Body of pancreas (tissue), 4 donors: ENCODE measurements at regions not wholly inside any gene's neighbourhood (a gene's known extent, or its start where the extent isn't known, plus 50 kb on each side); places are given as distances from the start of the nearest gene placed in this dataset.

ENCODE experiments used
- ATAC-seq: fragments of 150-250 bp; one replicate; pipeline ENCODE4 v1.9.1; 2016
- DNase-seq, 4 donors: peaks; one replicate each; pipeline ENCODE4 v3.0.0-alpha.2; 2019
- H3K27ac ChIP-seq, 4 donors: fragments of 200-600 bp; sonication (generic); 1 replicate in 3 of 4; 2 replicates in 1 of 4; pipeline versions ENCODE4 v1.5.1 to v1.6.1; 2016 to 2019; ENCODE audit warnings: mild to moderate bottlenecking in 1 of 4, mixed read lengths in 1 of 4, moderate library complexity in 1 of 4
- H3K27me3 ChIP-seq, 2 donors: fragments of 200-600 bp; sonication (generic); one replicate each; pipeline ENCODE4 v1.6.0; 2016; ENCODE audit warnings: mild to moderate bottlenecking in 1 of 2
- H3K36me3 ChIP-seq, 2 donors: fragments of 200-600 bp; sonication (generic); replicated peaks in 1 of 2; 2 replicates each; pipeline ENCODE4 v1.5.1; 2016; ENCODE audit warnings: low read depth in 2 of 2; ENCODE audit not compliant: insufficient read depth in 1 of 2
- H3K4me1 ChIP-seq: fragments of 200-600 bp; sonication (generic); one replicate; pipeline ENCODE4 v1.6.0; 2016
- H3K4me3 ChIP-seq, 2 donors: fragments of 200-600 bp; sonication (generic); 1 replicate in 1 of 2; 2 replicates in 1 of 2; pipeline ENCODE4 v1.5.1; 2016 to 2019
- H3K9me3 ChIP-seq, 3 donors: fragments of 200-600 bp; sonication (generic); 1 replicate in 2 of 3; 2 replicates in 1 of 3; pipeline ENCODE4 v1.5.1; 2016
- CTCF ChIP-seq, 7 experiments: fragments of 450-650 bp in 4 of 7; fragments of 200-600 bp in 3 of 7; sonication (generic) in 3 of 7; IDR thresholded peaks; one replicate each; pipeline ENCODE4 v1.5.1; 2016 to 2019; ENCODE audit warnings: antibody characterized with exemption in 7 of 7
- POLR2A ChIP-seq, 3 donors: fragments of 450-650 bp; IDR thresholded peaks; one replicate each; pipeline ENCODE4 v1.6.1; 2016; ENCODE audit warnings: antibody characterized with exemption in 3 of 3, mild to moderate bottlenecking in 2 of 3
- WGBS, 2 donors: methylation state at CpG; one replicate each; pipeline ENCODE4 v1.1.5; 2017; 5-methylcytosine and 5-hydroxymethylcytosine counted together
- intact Hi-C: fragments of 100-400 bp; cut with DNase I; formaldehyde crosslinking; loops from one replicate; pipeline ENCODE4 v1.15.1; 2023

DNA sequence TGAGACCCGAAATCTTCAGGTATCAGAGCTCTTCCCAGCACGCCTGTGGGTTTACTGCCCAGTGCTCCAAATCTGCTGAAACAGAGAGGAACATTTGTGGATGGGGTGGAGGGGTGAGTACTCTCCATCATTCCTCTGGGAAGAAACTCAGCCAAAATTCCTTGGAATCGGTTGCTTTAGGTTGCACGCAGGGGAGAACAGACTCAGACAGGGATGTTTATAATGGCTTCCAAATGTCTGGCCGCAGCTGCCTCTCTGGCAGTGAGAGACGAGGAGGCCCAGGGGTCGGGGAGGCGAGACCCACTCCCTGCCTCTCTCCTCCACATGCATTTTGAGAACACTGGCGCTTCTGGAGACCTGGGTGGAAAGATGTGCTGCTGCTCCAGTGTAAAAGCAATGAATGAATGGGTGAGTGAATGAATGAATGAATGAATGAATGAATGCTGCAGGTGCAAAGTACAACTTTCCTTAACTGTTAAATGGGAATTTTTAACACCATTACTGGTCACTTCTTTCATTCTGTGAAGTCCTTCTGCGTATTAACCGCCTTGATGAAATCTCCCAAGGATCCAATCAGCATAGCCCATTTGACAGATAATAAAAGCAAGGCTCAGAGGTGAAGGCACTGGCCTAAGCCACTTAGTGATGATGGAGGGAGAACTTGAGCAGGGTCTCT is 437.4 kb downstream of the MIAT start:
- Histone ChIP-seq H3K36me3 (no peaks in the 10 kb centered on the region), H3K4me3 (no peak overlapping the region), H3K27ac (no peak overlapping the region), H3K9me3 (no peaks in the 10 kb centered on the region), H3K4me1 (no peaks in the 10 kb centered on the region), H3K27me3 (no peaks in the 10 kb centered on the region)
- ATAC-seq: no peak
- TF ChIP-seq POLR2A (IDR thresholded peaks at IDR 0.05) (no peak), CTCF (IDR thresholded peaks at IDR 0.05) (no peak)
- DNase-seq: no peak
- intact Hi-C loops: no loop called here
- WGBS, 2 donors: 79 to 80% methylated on average over 11 of the region's 11 CpGs

DNA sequence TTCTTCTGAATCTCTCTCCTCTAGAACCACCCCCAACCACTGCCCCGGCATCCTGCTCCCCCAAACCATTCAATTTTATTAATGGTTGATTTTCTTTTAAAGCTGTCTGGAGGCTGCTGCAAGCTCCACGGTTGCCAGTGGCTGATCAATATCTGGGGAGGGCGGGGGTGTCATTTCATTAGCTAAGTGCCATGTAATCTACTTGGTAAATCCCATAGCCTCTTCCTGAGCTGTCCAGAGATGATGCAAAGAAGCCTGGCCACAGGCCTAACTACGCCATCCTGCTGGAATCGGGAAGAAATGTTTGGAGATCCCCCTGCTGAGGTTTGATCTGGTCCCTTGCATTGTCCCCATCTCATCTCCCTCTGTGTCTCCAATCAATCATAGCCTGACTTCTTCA is 440.1 kb downstream of the MIAT start:
- WGBS, 2 donors: 53 to 61% methylated on average over 5 of the region's 5 CpGs
- no peak overlapping the region for H3K27ac ChIP-seq

GRCh38 chr22:27097933-27098332 is 440.5 kb downstream of the MIAT start:
- no peak overlapping the region for H3K4me3 ChIP-seq
- no peak for ATAC-seq
- intact Hi-C loops: no loop called here
- H3K27ac ChIP-seq: no peak overlapping the region
- H3K4me1 ChIP-seq: no peaks in the 10 kb centered on the region
- no peaks in the 10 kb centered on the region for H3K36me3 ChIP-seq
- TF ChIP-seq POLR2A (IDR thresholded peaks at IDR 0.05) (no peak), CTCF (IDR thresholded peaks at IDR 0.05) (no peak)
- DNase-seq: no peak
- H3K27me3 ChIP-seq: no peaks in the 10 kb centered on the region
- H3K9me3 ChIP-seq: no peaks in the 10 kb centered on the region
- WGBS, 2 donors: 66 to 72% methylated on average over 2 of the region's 2 CpGs

More for the DNA sequence above, 440.1 kb downstream of the MIAT start:
- Histone ChIP-seq H3K27me3 (no peaks in the 10 kb centered on the region), H3K4me1 (no peaks in the 10 kb centered on the region), H3K9me3 (no peaks in the 10 kb centered on the region), H3K4me3 (no peak overlapping the region), H3K36me3 (no peaks in the 10 kb centered on the region)
- ATAC-seq (no peak), DNase-seq (no peak)
- no peak for TF ChIP-seq CTCF (IDR thresholded peaks at IDR 0.05)
- TF ChIP-seq POLR2A (IDR thresholded peaks at IDR 0.05): no peak
- intact Hi-C loops: no loop called here

- 53 to 54% methylated on average over 14 to 15 of the region's 15 CpGs for WGBS, 2 donors
- Histone ChIP-seq H3K4me1 (no peaks in the 10 kb centered on the region), H3K36me3 (no peaks in the 10 kb centered on the region), H3K27me3 (no peaks in the 10 kb centered on the region), H3K9me3 (no peaks in the 10 kb centered on the region), H3K4me3 (no peak overlapping the region), H3K27ac (no peak overlapping the region)
- DNase-seq (no peak), ATAC-seq (peak; percentile 40)
- intact Hi-C loops: no loop called here
- TF ChIP-seq POLR2A (IDR thresholded peaks at IDR 0.05) (no peak), CTCF (IDR thresholded peaks at IDR 0.05) (no peak)
These were observed 442.7 kb downstream of the MIAT start for GRCh38 chr22:27099946-27100722.
